Stimulated activated CD4-positive, alpha-beta T cell treated with anti-CD3 and anti-CD28 coated beads, Interleukin-15, amount 100 ng/mL, for 24 hours (primary cell): ENCODE measurements at regions not wholly inside any gene's neighbourhood (a gene's known extent, or its start where the extent isn't known, plus 50 kb on each side); places are given as distances from the start of the nearest gene placed in this dataset.
"Not testable (repeated sequence)": the region's sequence is repeated elsewhere in the genome, so short reads cannot be mapped to it uniquely, and the experiment has no call there.

ENCODE experiments used
- DNase-seq: peaks from one replicate; pipeline ENCODE4 v3.0.0-alpha.2; 2020

GRCh38 chr3:75611724-75612460, 52.2 kb upstream of the FRG2C start:
- DNase-seq = not testable (repeated sequence)
